GM12878 (cell line): ENCODE measurements at regions not wholly inside any gene's neighbourhood (a gene's known extent, or its start where the extent isn't known, plus 50 kb on each side); places are given as distances from the start of the nearest gene placed in this dataset.

Experiments used
- ATAC-seq: fragments of 200-7000 bp; cut with Tn5 transposase; 3 replicates; pipeline ENCODE4 v1.9.1; 2020; ENCODE audit warnings: mild to moderate bottlenecking, moderate library complexity
- BruUV-seq: library from RNA; stranded (reverse); fragments of 400-500 nt; replicated peaks from 2 replicates; lab custom pipeline; 2021; lab: Mats Ljungman, UMichigan
- CTCF ChIA-PET: fragments of 300-600 bp; sonication (Branson Sonifier 250); formaldehyde crosslinking; extraction: SDS; loops from one replicate; lab custom pipeline; 2021; ENCODE audit warnings: inconsistent platforms; lab: Yijun Ruan, JAX
- POLR2A ChIA-PET: fragments of 350-600 bp; formaldehyde crosslinking; extraction: SDS; loops from one replicate; lab custom pipeline; 2021; ENCODE audit warnings: inconsistent platforms; lab: Charles Lee
- RAD21 ChIA-PET: fragments of 300-600 bp; sonication (Branson Sonifier 250); formaldehyde crosslinking; loops from one replicate; lab custom pipeline; 2023; ENCODE audit warnings: antibody characterized with exemption; ENCODE audit not compliant: unreplicated experiment; lab: Charles Lee
- SMC1A ChIA-PET: fragments of 300-600 bp; sonication (Branson Sonifier 250); formaldehyde crosslinking; loops from one replicate; lab custom pipeline; 2023; ENCODE audit not compliant: unreplicated experiment, uncharacterized antibody; lab: Charles Lee
- DNase-seq: peaks from one replicate; pipeline ENCODE4 v3.0.0-alpha.2; 2011; ENCODE audit warnings: low read depth, low spot score
- FAIRE-seq: peaks from 3 replicates; lab custom pipeline; 2011; peaks lifted over from hg19 to GRCh38; lab: Jason Lieb, UNC
- H2AFZ ChIP-seq: 2 replicates; pipeline ENCODE4 v1.6.0; 2011; ENCODE audit warnings: low read depth, low read length, control low read depth; ENCODE audit not compliant: control insufficient read depth
- H3K27ac ChIP-seq: 2 replicates; pipeline ENCODE4 v1.5.1; 2011; ENCODE audit warnings: control low read depth; ENCODE audit not compliant: control insufficient read depth, insufficient read depth
- H3K27me3 ChIP-seq, 2 experiments: replicated peaks in 1 of 2; 2 replicates each; pipeline versions ENCODE4 v1.6.0 to v1.6.1; 2011; ENCODE audit warnings: low read length in 1 of 2; ENCODE audit not compliant: control insufficient read depth in 2 of 2, insufficient read depth in 2 of 2
- H3K36me3 ChIP-seq, 2 experiments: 2 replicates each; pipeline ENCODE4 v1.5.1; 2011; ENCODE audit warnings: low read length in 1 of 2; ENCODE audit not compliant: control insufficient read depth in 2 of 2, insufficient read depth in 2 of 2
- H3K4me1 ChIP-seq: 2 replicates; pipeline ENCODE4 v1.6.1; 2011; ENCODE audit warnings: mild to moderate bottlenecking, low read length, moderate library complexity, mixed read lengths; ENCODE audit not compliant: control insufficient read depth, insufficient read depth
- H3K4me2 ChIP-seq: 2 replicates; pipeline ENCODE4 v1.6.0; 2011; ENCODE audit warnings: control low read depth; ENCODE audit not compliant: control insufficient read depth, insufficient read depth
- H3K4me3 ChIP-seq: fragments of 200-600 bp; sonication (generic); 2 replicates; pipeline ENCODE4 v1.5.1; 2016
- H3K79me2 ChIP-seq: 2 replicates; pipeline ENCODE4 v1.6.0; 2011; ENCODE audit warnings: low read length; ENCODE audit not compliant: control insufficient read depth, insufficient read depth
- H3K9ac ChIP-seq: 2 replicates; pipeline ENCODE4 v1.8.0; 2011; ENCODE audit warnings: low read length, control low read depth, mixed read lengths; ENCODE audit not compliant: control insufficient read depth, insufficient read depth
- H3K9me3 ChIP-seq: replicated peaks from 3 replicates; pipeline ENCODE4 v1.5.1; 2011; ENCODE audit warnings: mild to moderate bottlenecking, low read length; ENCODE audit not compliant: control insufficient read depth, insufficient read depth
- H4K20me1 ChIP-seq: 2 replicates; pipeline ENCODE4 v1.6.0; 2011; ENCODE audit not compliant: control insufficient read depth, insufficient read depth
- CBFB ChIP-seq: IDR thresholded peaks from 2 replicates; pipeline ENCODE4 v1.6.1; 2016; ENCODE audit warnings: antibody characterized with exemption, low read depth
- IKZF2 ChIP-seq, 2 experiments: fragments of 450-650 bp; IDR thresholded peaks; 2 replicates each; pipeline ENCODE4 v1.6.1; 2017; ENCODE audit warnings: mild to moderate bottlenecking in 2 of 2, moderate library complexity in 2 of 2
- POLR2AphosphoS5 ChIP-seq: IDR thresholded peaks from 2 replicates; pipeline ENCODE4 v1.6.1; 2011; ENCODE audit warnings: mild to moderate bottlenecking, low read length, inconsistent platforms
- TCF12 ChIP-seq: IDR thresholded peaks from 2 replicates; pipeline ENCODE4 v1.6.1; 2011; ENCODE audit warnings: low read depth, mild to moderate bottlenecking, low read length
- WGBS: methylation state at CpG from one replicate; pipeline ENCODE4 v1.1.6; 2016; ENCODE audit warnings: low lambda C conversion rate; ENCODE audit not compliant: insufficient replicate concordance, insufficient coverage; ENCODE audit errors: missing lambda C conversion rate; 5-methylcytosine and 5-hydroxymethylcytosine counted together
- in situ Hi-C: fragments of 300-500 bp; cut with MboI; formaldehyde crosslinking; loops from 9 replicates; pipeline ENCODE4 v1.14.3; 2018; ENCODE audit warnings: mixed read lengths
- intact Hi-C: fragments of 100-400 bp; cut with micrococcal nuclease; formaldehyde crosslinking; loops from one replicate; pipeline ENCODE4 v1.14.2; 2022; ENCODE audit not compliant: unreplicated experiment
- TF ChIP-seq, protein P1 (sequence below): fragments of 450-650 bp; IDR thresholded peaks from 2 replicates; pipeline ENCODE4 v1.6.1; 2017; ENCODE audit warnings: mild to moderate bottlenecking, low read depth, inconsistent platforms; ENCODE audit not compliant: poor library complexity, severe bottlenecking
- TF ChIP-seq, protein P2 (sequence below): IDR thresholded peaks from 2 replicates; pipeline ENCODE4 v1.6.1; 2011; ENCODE audit warnings: low read depth, mild to moderate bottlenecking, low read length, moderate library complexity, borderline replicate concordance; ENCODE audit errors: extremely low read depth
- TF ChIP-seq, protein P3 (sequence below): IDR thresholded peaks from 2 replicates; pipeline ENCODE4 v1.6.1; 2012; ENCODE audit warnings: low read depth, low read length, improper control_type of control experiment
- TF ChIP-seq, protein P4 (sequence below): fragments of 450-650 bp; IDR thresholded peaks from 2 replicates; pipeline ENCODE4 v1.6.1; 2017; ENCODE audit warnings: antibody characterized with exemption, mild to moderate bottlenecking, moderate library complexity

DNA sequence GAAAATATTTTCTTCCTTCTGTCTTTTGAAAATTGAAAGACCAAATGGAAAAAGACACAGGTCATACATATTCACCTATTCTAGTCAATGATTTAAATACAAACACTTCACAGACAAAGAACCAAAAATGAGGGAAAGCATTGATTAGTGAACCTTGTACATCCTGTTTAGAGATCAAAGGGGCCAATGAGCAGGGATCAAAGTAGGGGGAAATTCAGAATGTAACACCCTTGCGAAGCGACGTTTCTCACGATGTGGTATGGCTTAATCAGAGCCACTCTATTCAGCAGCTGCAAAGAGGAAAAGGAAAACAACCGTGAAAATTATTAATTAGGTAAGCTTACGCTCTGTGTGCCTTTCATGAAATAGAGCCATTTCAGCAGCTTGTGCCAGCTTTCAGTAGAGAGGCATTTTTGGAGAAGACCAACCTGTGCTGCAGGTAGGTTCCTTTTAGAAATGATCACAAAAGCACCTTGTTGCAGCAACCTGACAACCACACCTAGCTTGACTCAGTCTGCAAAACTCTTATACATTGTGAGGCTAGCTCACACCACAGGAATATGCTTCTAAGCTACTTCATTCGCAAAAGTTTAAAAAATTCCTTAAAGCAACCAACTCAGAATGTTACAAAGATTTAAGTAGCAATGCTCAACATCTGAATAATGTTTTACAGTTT lies 78.0 kb downstream of the DKK1 start:
- POLR2A ChIA-PET, result no interaction called here
- Histone ChIP-seq H3K79me2 (no peaks in the 10 kb centered on the region), H3K4me3 (no peak overlapping the region), H2AFZ (no peak overlapping the region), H3K9me3 (no peaks in the 10 kb centered on the region), H3K36me3 (no peaks in the 10 kb centered on the region), H3K4me1 (no peaks in the 10 kb centered on the region), H3K9ac (no peak overlapping the region), H3K27me3 (no peaks in the 10 kb centered on the region), H3K4me2 (no peak overlapping the region), H4K20me1 (no peaks in the 10 kb centered on the region), H3K27ac (no peak overlapping the region)
- 30% methylated on average over 7 of the region's 7 CpGs for WGBS
- CTCF ChIA-PET, result interaction anchor here (0.5 kb wide), 1 partner anchor 150 kb away, joined by 3 read pairs; no protein-coding TSS in a partner anchor
- FAIRE-seq (no peak), ATAC-seq (no peak), DNase-seq (no peak)
- TF ChIP-seq, protein P1, sequence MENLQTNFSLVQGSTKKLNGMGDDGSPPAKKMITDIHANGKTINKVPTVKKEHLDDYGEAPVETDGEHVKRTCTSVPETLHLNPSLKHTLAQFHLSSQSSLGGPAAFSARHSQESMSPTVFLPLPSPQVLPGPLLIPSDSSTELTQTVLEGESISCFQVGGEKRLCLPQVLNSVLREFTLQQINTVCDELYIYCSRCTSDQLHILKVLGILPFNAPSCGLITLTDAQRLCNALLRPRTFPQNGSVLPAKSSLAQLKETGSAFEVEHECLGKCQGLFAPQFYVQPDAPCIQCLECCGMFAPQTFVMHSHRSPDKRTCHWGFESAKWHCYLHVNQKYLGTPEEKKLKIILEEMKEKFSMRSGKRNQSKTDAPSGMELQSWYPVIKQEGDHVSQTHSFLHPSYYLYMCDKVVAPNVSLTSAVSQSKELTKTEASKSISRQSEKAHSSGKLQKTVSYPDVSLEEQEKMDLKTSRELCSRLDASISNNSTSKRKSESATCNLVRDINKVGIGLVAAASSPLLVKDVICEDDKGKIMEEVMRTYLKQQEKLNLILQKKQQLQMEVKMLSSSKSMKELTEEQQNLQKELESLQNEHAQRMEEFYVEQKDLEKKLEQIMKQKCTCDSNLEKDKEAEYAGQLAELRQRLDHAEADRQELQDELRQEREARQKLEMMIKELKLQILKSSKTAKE, result no peak
- TF ChIP-seq TCF12 (no peak), IKZF2 (IDR thresholded peaks at IDR 0.05) (no peak), CBFB (no peak), POLR2AphosphoS5 (no peak)
- TF ChIP-seq, protein P2, sequence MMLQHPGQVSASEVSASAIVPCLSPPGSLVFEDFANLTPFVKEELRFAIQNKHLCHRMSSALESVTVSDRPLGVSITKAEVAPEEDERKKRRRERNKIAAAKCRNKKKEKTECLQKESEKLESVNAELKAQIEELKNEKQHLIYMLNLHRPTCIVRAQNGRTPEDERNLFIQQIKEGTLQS, result no peak
- TF ChIP-seq, protein P3, sequence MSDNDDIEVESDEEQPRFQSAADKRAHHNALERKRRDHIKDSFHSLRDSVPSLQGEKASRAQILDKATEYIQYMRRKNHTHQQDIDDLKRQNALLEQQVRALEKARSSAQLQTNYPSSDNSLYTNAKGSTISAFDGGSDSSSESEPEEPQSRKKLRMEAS, result no peak
- TF ChIP-seq, protein P4, sequence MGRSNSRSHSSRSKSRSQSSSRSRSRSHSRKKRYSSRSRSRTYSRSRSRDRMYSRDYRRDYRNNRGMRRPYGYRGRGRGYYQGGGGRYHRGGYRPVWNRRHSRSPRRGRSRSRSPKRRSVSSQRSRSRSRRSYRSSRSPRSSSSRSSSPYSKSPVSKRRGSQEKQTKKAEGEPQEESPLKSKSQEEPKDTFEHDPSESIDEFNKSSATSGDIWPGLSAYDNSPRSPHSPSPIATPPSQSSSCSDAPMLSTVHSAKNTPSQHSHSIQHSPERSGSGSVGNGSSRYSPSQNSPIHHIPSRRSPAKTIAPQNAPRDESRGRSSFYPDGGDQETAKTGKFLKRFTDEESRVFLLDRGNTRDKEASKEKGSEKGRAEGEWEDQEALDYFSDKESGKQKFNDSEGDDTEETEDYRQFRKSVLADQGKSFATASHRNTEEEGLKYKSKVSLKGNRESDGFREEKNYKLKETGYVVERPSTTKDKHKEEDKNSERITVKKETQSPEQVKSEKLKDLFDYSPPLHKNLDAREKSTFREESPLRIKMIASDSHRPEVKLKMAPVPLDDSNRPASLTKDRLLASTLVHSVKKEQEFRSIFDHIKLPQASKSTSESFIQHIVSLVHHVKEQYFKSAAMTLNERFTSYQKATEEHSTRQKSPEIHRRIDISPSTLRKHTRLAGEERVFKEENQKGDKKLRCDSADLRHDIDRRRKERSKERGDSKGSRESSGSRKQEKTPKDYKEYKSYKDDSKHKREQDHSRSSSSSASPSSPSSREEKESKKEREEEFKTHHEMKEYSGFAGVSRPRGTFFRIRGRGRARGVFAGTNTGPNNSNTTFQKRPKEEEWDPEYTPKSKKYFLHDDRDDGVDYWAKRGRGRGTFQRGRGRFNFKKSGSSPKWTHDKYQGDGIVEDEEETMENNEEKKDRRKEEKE, result no peak
- SMC1A ChIA-PET, result no interaction called here
- intact Hi-C loops (no loop called here), in situ Hi-C loops (no loop called here)
- BruUV-seq, result no TSS peak
- RAD21 ChIA-PET, result no interaction called here
